MCF 10A (cell line): ENCODE measurements at regions not wholly inside any gene's neighbourhood (a gene's known extent, or its start where the extent isn't known, plus 50 kb on each side); places are given as distances from the start of the nearest gene placed in this dataset.

ENCODE experiments used
- BruUV-seq: library from RNA; stranded (reverse); fragments of 400-500 nt; replicated peaks from 2 replicates; lab custom pipeline; 2021; lab: Mats Ljungman, UMichigan
- CTCF ChIA-PET: fragments of 300-600 bp; sonication (Branson Sonifier 250); formaldehyde crosslinking; extraction: SDS; loops from one replicate; lab custom pipeline; 2021; ENCODE audit warnings: antibody characterized with exemption, inconsistent platforms; lab: Yijun Ruan, JAX
- POLR2A ChIA-PET: fragments of 300-600, 350-650 bp; sonication (Branson Sonifier 250); formaldehyde crosslinking; extraction: SDS; loops from one replicate; lab custom pipeline; 2020; ENCODE audit warnings: antibody characterized with exemption, inconsistent platforms; lab: Yijun Ruan, JAX
- DNase-seq: peaks from one replicate; pipeline ENCODE4 v3.0.0-alpha.2; 2018; ENCODE audit not compliant: unreplicated experiment
- H3K27ac Mint-ChIP-seq: one replicate; pipeline ENCODE4 v1.8.0; 2022; ENCODE audit warnings: mild to moderate bottlenecking, low read depth, mixed read lengths; ENCODE audit not compliant: unreplicated experiment
- H3K27me3 Mint-ChIP-seq: one replicate; pipeline ENCODE4 v1.8.0; 2022; ENCODE audit warnings: mixed read lengths; ENCODE audit not compliant: insufficient read depth, unreplicated experiment
- H3K36me3 Mint-ChIP-seq: one replicate; pipeline ENCODE4 v1.8.0; 2022; ENCODE audit warnings: mild to moderate bottlenecking, moderate library complexity, mixed read lengths; ENCODE audit not compliant: insufficient read depth, unreplicated experiment
- H3K4me1 Mint-ChIP-seq: one replicate; pipeline ENCODE4 v1.8.0; 2022; ENCODE audit warnings: mixed read lengths; ENCODE audit not compliant: insufficient read depth, unreplicated experiment
- H3K4me3 Mint-ChIP-seq: one replicate; pipeline ENCODE4 v1.8.0; 2022; ENCODE audit warnings: mild to moderate bottlenecking, moderate library complexity, mixed read lengths; ENCODE audit not compliant: unreplicated experiment
- H3K9me3 Mint-ChIP-seq: one replicate; pipeline ENCODE4 v1.8.0; 2022; ENCODE audit warnings: mixed read lengths; ENCODE audit not compliant: unreplicated experiment
- intact Hi-C: fragments of 100-400 bp; cut with micrococcal nuclease; formaldehyde crosslinking; loops from 2 replicates; pipeline ENCODE4 v1.14.1; 2022
- TF ChIP-seq, protein P1 (sequence below): fragments of 200-600 bp; IDR thresholded peaks from one replicate; pipeline ENCODE4 v1.8.0; 2022; ENCODE audit warnings: antibody characterized with exemption, mild to moderate bottlenecking; ENCODE audit not compliant: unreplicated experiment

- Mint-ChIP-seq H3K27me3 (no peaks in the 10 kb centered on the region), H3K9me3 (no peaks in the 10 kb centered on the region), H3K4me1 (peaks cover 28% of the 10 kb centered on the region), H3K36me3 (no peaks in the 10 kb centered on the region), H3K4me3 (no peak overlapping the region), H3K27ac (peak overlapping the region; percentile 20)
- CTCF ChIA-PET, result no interaction called here
- POLR2A ChIA-PET, result no interaction called here
- intact Hi-C loops, result loop anchor here (2.0 kb wide), 1 partner anchor 16 kb away; no protein-coding TSS in a partner anchor
- BruUV-seq, result no TSS peak
- no peak for DNase-seq
- TF ChIP-seq, protein P1, sequence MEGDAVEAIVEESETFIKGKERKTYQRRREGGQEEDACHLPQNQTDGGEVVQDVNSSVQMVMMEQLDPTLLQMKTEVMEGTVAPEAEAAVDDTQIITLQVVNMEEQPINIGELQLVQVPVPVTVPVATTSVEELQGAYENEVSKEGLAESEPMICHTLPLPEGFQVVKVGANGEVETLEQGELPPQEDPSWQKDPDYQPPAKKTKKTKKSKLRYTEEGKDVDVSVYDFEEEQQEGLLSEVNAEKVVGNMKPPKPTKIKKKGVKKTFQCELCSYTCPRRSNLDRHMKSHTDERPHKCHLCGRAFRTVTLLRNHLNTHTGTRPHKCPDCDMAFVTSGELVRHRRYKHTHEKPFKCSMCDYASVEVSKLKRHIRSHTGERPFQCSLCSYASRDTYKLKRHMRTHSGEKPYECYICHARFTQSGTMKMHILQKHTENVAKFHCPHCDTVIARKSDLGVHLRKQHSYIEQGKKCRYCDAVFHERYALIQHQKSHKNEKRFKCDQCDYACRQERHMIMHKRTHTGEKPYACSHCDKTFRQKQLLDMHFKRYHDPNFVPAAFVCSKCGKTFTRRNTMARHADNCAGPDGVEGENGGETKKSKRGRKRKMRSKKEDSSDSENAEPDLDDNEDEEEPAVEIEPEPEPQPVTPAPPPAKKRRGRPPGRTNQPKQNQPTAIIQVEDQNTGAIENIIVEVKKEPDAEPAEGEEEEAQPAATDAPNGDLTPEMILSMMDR, result no peak
These were observed 56.3 kb upstream of the PRDM9 start for GRCh38 chr5:23451156-23451555.

DNA sequence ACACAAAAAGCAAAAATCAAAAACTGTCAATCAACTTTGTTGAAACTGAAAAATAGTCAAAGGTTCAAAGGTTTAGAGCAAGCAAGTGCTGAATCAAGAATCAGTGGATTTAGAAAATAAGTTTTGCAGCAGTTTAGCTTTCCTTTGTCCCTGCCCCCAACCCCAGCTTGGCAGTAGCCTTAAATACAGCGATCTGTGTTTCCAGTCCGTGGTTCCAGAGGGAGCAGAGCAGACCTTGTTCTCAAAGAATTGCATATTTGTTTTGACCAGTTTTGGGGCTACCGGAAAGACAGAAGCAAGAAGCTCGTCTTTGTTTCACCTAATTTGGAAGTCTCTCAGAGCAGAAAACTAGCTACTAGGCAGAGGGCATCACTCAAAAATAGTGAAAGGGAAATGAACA is 57.2 kb upstream of the PRDM9 start:
- ChIA-PET POLR2A (interaction anchor here (0.5 to 1.8 kb wide), 2 partner anchors 16 to 542 kb away, joined by 3 to 6 read pairs; no protein-coding TSS in a partner anchor), CTCF (interaction anchor here (0.6 kb wide), 1 partner anchor 53 kb away, joined by 3 read pairs; no protein-coding TSS in a partner anchor)
- no peak overlapping the region for H3K4me3 Mint-ChIP-seq
- no TSS peak for BruUV-seq
- no peak for DNase-seq
- intact Hi-C loops, result loop anchor here (2.0 kb wide), 1 partner anchor 17 kb away; no protein-coding TSS in a partner anchor
- H3K27ac Mint-ChIP-seq, result no peak overlapping the region
- no peaks in the 10 kb centered on the region for H3K27me3 Mint-ChIP-seq
- TF ChIP-seq, protein P1, result no peak
- H3K36me3 Mint-ChIP-seq, result no peaks in the 10 kb centered on the region
- no peaks in the 10 kb centered on the region for H3K9me3 Mint-ChIP-seq
- peaks cover 28% of the 10 kb centered on the region for H3K4me1 Mint-ChIP-seq

- TF ChIP-seq, protein P1, result no peak
- ChIA-PET POLR2A (interaction anchor here (0.8 kb wide), 1 partner anchor 11 kb away, joined by 3 read pairs; no protein-coding TSS in a partner anchor), CTCF (no interaction called here)
- no TSS peak for BruUV-seq
- H3K4me3 Mint-ChIP-seq, result no peak overlapping the region
- no peaks in the 10 kb centered on the region for H3K27me3 Mint-ChIP-seq
- H3K4me1 Mint-ChIP-seq, result peaks cover 28% of the 10 kb centered on the region
- H3K36me3 Mint-ChIP-seq, result no peaks in the 10 kb centered on the region
- intact Hi-C loops, result no loop called here
- no peak for DNase-seq
- H3K9me3 Mint-ChIP-seq, result no peaks in the 10 kb centered on the region
- no peak overlapping the region for H3K27ac Mint-ChIP-seq
These were observed 58.8 kb upstream of the PRDM9 start for GRCh38 chr5:23448627-23449026.

DNA sequence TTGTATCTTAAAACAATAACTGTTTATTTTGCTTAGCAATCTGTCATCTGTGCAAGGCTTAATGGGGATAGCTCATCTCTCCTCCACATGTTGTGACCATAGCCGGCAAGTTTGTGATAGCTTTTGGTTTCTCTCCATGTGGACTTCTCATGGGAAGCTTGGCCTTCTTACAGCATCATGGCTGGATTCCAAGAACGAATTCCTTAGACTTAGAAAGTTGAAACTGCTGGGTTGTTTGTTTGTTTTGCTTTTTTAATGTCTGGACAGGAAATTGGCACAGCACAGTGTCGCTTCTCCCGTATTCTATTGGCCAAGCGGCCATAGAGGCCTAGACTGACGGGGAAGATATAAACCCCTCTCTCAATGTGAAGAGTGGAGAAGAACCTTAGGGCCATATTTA is 61.0 kb upstream of the PRDM9 start:
- ChIA-PET CTCF (no interaction called here), POLR2A (interaction anchor here (0.7 to 1.0 kb wide), 2 partner anchors 20 to 381 kb away, joined by 4 to 5 read pairs; no protein-coding TSS in a partner anchor)

More for the DNA sequence above, 61.0 kb upstream of the PRDM9 start:
- H3K27ac Mint-ChIP-seq, result peak overlapping the region; percentile 70
- H3K4me1 Mint-ChIP-seq, result peaks cover 23% of the 10 kb centered on the region
- H3K27me3 Mint-ChIP-seq, result no peaks in the 10 kb centered on the region
- TF ChIP-seq, protein P1, result no peak
- intact Hi-C loops, result no loop called here
- peak overlapping the region; percentile 5 for H3K4me3 Mint-ChIP-seq
- no peaks in the 10 kb centered on the region for H3K9me3 Mint-ChIP-seq
- no peaks in the 10 kb centered on the region for H3K36me3 Mint-ChIP-seq
- peak; percentile 89 for DNase-seq
- BruUV-seq, result no TSS peak
